Hematopoietic multipotent progenitor cell treated with erythropoietin and hydrocortisone succinate and interleukin-3 and kit ligand, for 17 days (in vitro differentiated cells): ENCODE measurements at regions not wholly inside any gene's neighbourhood (a gene's known extent, or its start where the extent isn't known, plus 50 kb on each side); places are given as distances from the start of the nearest gene placed in this dataset.

ENCODE experiments used
- DNase-seq: peaks from one replicate; pipeline ENCODE4 v3.0.0-alpha.2; 2015; ENCODE audit warnings: low spot score

DNA sequence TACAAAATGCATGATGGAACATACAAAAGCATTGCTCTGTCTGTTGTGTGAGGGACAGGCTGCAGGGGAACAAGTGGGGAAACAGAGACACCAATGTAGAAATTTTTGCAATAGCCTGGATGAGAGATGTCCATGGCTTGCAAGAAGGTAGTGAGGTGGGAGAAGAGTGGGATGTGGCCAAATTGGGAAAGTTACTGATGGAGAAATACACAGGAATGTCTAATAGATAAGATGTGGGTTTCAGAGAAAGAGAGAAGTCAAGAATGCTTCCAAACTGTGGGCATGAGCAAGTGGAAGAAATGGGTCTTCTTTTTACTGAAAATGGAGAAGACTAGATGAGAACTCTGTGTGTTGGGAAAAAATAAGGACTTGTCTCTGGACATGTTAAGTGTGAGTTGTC, 592.7 kb downstream of the TNS3 start:
- DNase-seq, result no peak

DNA sequence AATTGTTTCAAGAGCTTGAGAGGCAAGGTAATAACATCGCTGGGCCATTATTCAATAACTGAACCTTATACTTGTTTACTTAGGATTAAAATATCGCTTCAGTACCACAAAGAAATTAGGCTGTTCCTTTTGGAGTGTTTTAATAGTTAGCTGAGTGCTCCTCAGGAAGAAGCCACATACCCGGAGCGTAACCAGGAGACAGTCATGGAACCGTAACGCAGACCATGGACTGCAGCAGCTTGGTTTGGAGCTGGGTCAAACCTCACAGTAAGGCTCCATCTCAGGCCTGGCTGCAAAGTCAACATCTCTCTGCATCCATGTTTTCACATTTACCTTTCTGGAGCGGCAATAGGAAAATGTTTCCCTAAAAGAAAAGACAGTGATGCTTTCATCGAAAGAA, 599.0 kb downstream of the TNS3 start:
- DNase-seq, result no peak

DNA sequence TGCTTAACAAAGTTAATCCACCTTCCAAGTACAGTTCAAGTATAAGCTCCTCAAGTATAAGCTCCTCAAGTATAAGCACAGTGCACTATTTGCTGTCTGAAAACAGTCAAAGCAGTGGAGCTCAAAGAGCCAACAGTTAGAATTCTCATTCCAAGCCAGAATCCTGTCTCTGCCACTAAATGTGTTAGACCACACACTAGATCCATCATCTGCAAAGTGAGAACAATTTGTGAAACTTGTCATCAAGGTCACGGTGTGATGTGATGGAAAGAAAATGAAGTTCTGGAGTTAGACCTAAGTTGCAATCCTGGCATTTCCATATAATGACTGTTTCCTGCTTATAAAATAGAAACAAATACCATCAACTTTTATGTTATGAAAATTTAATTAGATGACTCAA, 602.5 kb downstream of the TNS3 start:
- DNase-seq, result no peak

DNA sequence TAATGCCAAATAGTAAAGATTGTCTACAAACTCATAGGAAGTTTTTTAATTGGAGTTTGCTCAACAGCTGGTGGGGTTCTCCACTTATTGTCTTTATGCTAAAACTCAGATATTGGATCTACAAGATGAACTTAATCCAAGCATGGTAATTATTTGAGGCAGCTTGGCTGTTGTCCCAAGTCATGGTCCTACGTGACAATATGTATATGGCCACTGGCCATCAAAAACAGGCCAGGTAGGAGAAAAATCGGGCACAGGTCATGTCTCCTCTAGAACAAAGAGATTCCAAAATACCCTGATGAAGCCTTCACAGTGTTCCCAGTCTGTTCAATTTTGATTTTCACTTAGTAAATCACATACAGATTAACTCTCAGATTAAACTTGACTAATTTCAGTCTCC, 606.4 kb downstream of the TNS3 start:
- DNase-seq, result no peak

DNA sequence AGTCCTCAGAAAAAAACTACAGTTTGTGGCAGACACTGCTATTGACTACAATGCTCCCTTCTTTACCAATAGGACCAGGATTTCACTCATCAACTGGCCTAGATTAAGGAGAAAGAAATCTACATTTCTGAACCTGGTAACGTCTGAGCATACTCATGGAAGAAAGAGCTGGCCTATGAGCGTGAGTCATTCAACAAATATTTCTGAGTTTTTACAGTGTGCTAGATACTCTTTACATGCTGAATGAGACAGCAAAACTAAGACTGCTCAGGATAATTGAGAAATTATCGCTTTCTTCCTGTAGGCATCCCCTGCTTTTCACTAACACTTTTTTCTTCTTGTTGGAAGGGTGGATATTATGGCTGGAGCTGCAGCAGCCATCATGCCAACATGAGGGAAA, 609.7 kb downstream of the TNS3 start:
- no peak for DNase-seq

DNA sequence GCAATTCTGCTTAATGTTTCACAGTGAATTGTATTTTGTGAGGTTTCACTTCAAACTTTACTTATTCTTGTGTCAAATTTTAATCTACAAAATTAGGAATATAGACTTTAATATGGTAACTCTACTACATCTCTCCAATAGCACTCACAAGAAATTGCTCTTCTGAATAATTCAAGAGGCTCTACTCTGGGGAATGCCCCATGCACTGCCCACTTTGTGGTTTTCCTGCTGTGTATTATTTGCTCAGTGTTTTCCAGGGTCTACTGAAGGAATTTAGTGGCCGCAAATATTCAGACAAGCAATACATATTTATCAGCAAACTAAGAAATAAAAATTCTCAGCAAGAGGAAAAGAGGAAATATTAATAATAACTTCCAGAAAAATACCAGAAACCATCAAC, 611.4 kb downstream of the TNS3 start:
- DNase-seq, result no peak

DNA sequence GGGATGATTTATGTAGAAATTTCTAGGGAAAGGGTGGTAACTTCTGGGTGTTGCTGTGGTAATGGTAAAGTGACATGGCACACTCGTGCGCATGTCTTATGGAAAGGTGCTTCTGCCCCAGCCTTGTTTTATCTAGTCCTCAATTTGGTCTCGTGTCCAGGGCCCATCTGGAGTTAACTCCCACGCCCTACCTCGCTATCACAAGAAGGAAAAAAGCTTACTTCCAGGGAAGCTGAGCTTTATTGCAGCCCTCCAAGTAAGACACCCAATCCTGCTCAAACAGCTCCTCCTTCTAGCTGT, 611.8 kb downstream of the TNS3 start:
- no peak for DNase-seq

DNA sequence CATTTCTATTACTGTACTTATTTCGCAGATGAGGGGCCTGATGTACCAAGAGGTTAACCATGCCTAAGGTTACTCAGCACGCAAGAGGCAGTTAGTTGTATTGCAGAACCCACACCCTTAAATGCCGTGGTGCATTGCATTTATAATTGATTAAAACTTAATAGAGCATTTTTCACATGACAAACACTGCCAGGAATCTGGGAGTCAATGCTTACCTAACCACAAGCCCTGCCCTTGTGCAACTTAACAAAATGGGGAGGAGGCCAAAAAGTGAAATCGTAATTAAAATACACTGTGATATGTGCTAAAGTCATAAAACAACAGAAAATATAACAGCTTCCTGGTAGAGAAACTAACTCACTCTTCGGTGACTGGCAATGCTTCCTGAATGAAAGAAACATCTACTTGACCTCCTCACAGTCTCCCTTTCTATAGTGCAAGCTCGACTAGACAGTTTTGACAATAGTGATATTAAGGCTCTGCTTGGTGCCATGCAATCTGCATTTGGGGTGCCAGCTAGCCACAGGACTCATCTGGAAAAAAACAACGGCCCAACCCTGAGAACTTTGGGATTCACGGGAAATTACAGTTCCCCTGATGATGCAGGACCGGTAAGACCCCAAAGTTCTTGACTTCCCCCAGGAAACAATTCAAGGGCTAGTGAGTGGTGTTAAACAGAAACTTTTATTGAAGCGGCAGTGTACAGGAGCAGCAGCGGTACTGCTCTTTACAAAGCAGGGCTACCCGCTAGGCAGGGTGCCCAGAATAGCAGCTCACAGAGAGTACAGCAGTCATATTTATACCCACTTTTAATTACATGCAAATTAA, 612.4 kb downstream of the TNS3 start:
- DNase-seq, result no peak

DNA sequence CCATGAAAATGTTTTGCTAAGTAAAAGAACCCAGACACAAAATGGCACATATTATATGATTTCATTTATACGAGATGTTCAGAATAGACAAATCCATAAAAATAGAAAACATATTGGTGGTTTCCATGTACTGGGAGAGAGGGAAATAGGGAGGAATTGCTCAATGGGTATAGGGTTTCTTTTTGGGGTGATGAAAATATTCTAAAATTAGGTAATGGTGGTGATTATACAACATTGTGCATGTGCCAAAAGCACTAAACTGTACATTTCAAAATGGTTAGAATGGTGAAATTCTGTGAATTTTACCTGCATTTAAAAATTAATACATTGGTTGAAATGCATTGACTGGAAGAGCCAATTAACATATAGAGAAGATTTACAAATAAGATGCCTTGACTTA, 613.9 kb downstream of the TNS3 start:
- no peak for DNase-seq

DNA sequence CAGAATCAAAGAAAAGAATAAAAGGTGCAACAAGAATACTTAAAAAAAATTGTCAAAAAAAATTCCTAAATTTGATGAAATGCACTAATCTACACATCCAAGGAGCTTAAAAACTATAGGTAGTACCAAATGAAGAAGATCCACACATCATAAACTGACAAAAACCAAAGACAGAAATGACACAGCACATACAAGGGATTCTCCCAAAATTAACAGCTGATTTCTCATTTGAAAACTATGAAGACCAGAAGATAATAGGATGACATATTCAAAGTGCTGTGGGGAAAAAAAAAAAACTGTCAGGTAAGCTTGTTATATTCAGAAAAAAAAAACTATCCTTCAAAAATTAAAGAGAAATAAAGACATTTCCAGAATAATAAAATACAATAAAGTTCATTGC, 618.2 kb downstream of the TNS3 start:
- DNase-seq, result no peak

DNA sequence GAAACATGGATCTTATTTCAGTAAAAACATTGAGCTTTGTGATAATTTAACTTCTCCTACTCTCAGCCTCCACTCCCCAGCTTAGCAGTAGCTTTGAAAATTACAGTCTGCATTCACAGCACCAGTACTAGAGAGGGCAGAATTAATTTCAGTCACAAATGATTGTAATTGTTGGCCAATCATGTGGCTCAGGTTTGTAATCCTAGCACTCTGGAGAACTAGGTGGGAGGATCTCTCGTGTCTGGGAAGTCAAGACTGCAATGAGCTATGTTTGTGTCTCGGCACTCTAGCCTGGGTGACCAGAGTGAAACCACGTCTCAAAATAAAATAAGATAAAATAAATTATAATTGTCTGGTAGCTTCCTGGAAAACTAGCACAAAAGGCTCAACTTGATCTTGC, 620.9 kb downstream of the TNS3 start:
- DNase-seq, result no peak

DNA sequence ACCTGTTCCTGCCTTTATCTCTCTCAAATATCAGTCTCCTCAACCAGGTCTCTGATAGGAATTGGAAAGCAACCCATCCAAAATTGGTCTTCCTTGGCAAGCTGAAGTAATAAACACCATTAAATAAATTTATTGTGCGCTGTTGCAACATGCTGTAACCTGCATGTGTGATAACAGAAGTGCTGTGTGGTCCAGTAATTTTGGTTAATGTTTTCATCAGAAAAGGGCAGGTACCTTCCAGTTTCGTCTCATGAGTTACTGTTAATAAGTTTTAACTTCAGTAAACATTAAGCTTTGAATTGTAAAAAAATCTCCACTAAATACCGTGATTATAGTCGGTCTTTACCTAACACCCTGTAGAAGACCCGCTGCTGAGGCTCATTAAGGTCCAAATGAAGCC, 624.7 kb downstream of the TNS3 start:
- DNase-seq, result no peak

DNA sequence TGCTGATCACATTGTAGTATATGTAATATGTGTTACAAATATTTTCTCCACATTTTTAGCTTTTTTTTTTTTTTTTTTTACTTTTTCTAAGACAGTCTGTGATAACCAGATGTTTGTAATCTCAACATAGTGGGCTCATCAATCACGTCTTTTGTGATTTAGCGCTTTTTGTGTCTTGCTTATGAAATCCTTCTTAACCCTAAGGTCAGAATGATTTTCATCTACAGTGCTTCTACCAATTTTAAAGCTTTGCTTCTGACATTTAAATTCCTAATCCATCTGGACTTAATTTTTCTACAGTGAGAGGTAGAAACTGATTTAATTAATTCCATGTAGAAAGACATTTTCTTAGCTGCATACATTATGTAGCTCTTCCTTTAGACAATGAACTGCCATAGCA, 626.4 kb downstream of the TNS3 start:
- no peak for DNase-seq

DNA sequence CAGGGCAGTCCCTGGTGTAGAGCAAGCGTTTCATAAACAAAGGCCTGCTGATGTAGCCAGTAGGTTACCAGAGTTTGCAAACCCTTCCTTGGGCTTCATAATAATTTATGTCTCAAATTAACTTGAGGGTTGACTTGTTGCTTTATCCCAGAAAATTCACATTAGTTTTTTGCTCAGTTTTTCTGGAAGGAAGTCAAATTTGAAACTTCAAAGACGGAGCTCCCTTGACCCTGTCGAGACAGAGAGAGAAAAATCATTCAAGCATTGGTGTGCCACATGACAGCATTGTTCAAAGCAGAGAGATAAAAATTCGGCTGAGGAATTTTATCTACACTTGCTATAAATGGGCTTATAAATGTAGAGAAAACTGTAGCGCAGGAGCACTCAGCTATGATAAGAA, 627.7 kb downstream of the TNS3 start:
- no peak for DNase-seq

DNA sequence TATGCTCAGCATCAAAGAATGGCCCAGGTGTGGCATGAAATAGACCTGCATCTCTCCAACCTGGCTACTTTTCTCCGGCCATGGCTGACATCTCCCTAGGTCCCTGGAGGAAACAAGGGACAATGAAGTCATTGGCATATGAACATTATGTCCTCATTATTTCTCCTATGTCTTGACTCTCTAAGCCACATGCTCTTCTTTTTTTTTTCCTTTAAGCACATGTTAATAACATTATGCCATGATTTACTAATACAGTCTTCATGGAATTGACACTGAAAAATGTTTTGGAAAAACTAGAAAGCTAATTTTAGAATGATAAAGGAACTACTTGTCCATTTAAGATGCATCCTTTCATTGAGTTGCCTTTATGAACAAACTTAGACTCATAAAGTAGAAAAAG, 628.9 kb downstream of the TNS3 start:
- no peak for DNase-seq

DNA sequence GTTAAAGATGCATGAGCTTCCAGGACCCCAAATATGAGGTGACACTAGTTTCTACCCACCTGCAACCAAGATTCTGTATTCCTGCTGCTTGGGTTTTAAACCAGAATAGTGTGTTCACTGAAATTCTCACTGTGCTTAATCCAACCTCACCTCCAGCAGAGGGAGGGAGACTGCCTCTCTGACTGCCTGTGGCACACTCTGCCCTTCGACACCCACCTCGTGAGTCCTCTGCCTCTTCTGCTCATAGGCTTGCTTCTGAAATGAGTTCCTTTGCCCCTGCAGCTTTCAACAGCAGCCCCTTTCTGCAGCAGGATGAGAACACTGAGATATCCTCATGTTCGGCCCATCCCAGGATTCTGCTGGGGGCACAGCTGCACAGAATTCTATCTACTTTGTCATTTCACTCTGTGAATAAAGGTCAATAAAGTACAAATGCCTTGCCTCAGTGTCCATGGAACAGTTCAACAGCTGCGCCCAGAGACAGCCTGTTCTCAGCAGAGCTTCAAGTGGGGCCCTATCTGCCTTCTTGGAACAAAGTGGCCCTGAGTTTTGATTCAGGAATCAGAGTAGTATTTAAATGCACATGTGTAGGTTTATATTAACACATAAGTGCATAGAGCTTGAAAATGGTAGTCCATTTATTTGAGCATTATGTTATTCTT, 632.5 kb downstream of the TNS3 start:
- no peak for DNase-seq

DNA sequence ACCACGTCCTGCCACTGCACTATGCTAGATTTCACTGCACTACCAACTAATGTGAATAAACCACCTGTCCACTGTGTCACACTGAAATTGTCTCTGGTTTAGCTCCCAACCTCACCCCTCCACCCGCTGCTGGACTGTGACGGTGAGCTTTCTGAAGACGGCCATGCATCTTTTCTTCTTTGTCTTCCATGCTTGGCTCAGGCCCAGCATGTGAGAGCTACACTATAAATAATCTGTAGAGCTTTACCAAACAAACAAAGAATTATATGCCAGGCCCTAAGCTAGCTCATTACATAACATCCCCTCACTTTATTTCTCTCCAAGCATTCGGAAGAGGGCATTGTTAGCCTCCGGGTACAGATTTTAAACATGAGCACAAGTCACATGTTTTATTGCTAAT, 633.2 kb downstream of the TNS3 start:
- DNase-seq, result no peak

DNA sequence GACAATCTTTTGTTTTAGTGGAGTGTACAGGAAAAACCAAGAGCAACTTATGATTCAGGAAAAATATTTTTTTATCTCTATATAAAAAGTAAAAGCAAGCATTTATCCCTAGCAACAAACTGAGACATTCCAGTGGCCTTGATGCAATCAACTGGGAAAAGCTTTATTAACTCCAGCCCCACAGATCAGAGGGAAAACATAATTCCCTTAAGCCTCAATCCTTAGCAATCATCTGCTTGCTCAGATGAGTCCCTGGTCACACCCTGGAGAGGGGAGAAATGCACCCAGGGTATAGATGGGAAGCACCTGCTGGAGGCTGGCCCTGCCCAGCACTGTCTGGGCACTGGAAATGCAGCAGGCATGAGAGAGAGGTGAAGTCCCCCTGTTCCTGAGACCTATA, 636.6 kb downstream of the TNS3 start:
- DNase-seq, result no peak

DNA sequence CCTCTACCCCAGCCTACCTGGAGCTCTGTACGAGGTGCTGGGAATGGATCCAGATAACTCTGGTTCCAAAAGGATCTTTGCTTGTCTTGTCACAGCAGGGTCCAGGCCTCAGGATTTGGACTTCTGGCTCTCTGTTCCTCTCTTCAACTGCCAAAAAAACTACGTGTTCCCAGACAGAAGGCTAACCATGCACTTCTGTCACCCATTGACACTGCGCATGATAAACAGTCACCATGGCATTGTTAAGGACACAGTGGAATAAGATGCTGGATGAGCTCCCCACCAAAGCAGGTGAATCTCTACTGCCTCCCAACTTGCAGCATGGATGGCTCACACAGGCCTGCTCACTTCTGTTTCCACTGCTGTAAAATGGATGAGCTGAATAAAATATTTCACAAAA, 637.9 kb downstream of the TNS3 start:
- DNase-seq, result no peak

DNA sequence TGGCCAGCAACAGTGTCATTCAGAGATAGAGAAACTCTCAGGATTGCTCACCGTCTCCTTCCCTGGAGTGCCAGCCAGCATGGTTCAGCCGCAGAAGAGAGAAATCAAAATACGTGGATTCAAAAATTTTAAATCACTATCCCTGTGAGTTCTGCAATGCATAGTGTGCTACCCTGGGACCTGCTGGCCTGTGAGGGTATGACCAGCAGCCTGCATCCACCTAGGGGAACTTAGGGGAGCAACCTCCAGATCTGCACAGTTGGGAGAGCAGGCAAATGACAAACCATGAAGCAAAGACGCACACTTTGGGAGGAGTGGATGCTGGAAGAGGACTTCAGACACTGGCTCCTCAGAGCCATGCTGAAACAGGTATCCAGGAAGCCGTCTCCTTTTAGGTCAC, 639.3 kb downstream of the TNS3 start:
- no peak for DNase-seq

DNA sequence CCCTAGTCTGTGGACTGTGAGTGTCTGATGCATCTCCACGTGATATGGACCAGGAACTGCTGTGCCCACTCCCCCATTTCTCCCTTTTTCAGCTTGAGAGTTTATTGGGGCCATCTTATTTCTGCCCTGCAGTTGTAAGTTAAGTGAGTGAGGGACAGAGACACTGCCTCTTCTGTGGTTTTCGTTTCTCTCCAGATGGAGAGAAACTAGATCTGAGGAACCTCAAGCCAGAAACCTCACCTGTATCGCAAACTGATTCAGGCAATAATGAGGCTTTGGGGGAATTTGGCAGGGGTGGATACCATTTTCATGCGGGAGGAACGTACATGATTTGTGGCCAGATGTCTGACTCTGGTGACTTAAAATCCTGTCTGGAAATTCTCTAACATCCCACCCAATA, 641.7 kb downstream of the TNS3 start:
- DNase-seq, result no peak

DNA sequence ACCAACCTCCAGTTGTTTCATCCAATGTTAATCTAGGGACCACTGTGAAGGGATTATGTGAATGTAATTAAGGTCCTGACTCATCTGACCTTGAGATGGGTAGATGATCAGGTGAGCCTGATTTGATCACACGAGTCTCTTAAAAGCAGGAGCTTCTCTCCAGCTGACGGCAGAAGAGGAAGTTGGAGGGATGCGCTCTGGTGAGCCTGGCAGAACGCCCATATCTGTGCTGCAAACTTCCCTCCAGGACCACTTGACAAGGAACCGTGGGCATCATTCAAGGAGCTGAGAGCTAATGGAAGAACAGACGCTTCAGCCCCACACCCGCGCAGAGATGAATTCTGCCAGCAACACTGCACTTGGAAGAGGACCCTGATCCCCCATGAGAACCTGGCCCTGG, 642.4 kb downstream of the TNS3 start:
- no peak for DNase-seq

DNA sequence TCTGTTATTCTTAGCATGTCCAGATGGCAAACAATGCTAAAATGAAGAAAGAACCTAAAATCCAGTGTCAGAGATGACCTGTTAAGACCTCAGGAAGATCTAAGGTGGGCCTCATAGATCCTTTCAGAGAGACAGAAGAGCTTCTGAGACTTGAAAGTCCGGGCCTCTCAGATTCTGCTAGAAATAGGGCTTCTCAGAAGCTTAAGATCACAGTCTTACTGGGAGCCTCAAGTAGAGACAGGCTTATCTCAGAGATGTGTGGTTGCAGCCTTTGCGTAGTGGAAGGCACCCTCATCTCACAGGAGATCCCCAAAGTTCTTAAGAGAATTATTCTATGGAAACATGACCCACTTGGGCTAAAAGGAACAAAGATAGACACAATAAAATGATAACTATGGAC, 642.8 kb downstream of the TNS3 start:
- DNase-seq, result no peak

DNA sequence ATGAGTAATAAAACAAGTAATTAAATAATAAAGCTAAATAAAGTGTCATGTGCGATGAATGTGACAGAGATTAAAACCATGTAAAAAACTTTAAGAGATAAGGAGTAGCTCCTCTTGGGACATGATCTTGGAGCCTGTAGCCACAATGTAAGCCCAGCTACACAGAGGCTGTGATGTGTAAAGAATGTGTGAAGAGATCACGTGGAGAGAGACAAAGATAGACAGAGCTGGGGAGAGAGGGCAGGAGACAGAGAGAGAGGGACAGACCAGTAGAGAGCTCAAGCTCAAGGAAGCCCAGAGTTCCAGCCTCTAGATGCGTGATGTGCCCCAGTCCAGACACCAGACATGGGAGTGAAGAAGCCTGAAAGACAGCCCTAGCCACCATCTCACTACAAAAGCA, 644.1 kb downstream of the TNS3 start:
- DNase-seq, result no peak
